Astrocyte (in vitro differentiated cells and primary cell): ENCODE measurements at regions not wholly inside any gene's neighbourhood (a gene's known extent, or its start where the extent isn't known, plus 50 kb on each side); places are given as distances from the start of the nearest gene placed in this dataset.

Experiments
- DNase-seq: peaks from one replicate; pipeline ENCODE4 v3.0.0-alpha.2; 2010; ENCODE audit warnings: low read depth
- FAIRE-seq: peaks from 2 replicates; lab custom pipeline; 2011; peaks lifted over from hg19 to GRCh38; lab: Jason Lieb, UNC
- H2AFZ ChIP-seq: 2 replicates; pipeline ENCODE4 v1.6.0; 2012; ENCODE audit warnings: low read depth, low read length, inconsistent platforms
- H3K27ac ChIP-seq: 2 replicates; pipeline ENCODE4 v1.5.1; 2011; ENCODE audit warnings: low read depth, low read length, inconsistent platforms
- H3K27me3 ChIP-seq: 2 replicates; pipeline ENCODE4 v1.6.0; 2011; ENCODE audit warnings: low read length, inconsistent platforms; ENCODE audit not compliant: insufficient read depth
- H3K36me3 ChIP-seq: 2 replicates; pipeline ENCODE4 v1.5.1; 2011; ENCODE audit warnings: low read length, inconsistent platforms; ENCODE audit not compliant: insufficient read depth
- H3K4me1 ChIP-seq: 2 replicates; pipeline ENCODE4 v1.5.1; 2011; ENCODE audit warnings: low read length, inconsistent platforms; ENCODE audit not compliant: insufficient read depth
- H3K4me2 ChIP-seq: 2 replicates; pipeline ENCODE4 v1.6.0; 2012; ENCODE audit warnings: low read length, inconsistent platforms
- H3K4me3 ChIP-seq: 2 replicates; pipeline ENCODE4 v1.5.1; 2011; ENCODE audit warnings: low read depth, mild to moderate bottlenecking, low read length, inconsistent platforms; ENCODE audit not compliant: insufficient read depth
- H3K79me2 ChIP-seq: 2 replicates; pipeline ENCODE4 v1.6.0; 2012; ENCODE audit warnings: mild to moderate bottlenecking, low read length, inconsistent platforms; ENCODE audit not compliant: insufficient read depth
- H3K9ac ChIP-seq: 2 replicates; pipeline ENCODE4 v1.6.0; 2012; ENCODE audit warnings: mild to moderate bottlenecking, low read length, inconsistent platforms
- H3K9me3 ChIP-seq: 2 replicates; pipeline ENCODE4 v1.5.1; 2012; ENCODE audit warnings: low read depth, mild to moderate bottlenecking, low read length, inconsistent platforms; ENCODE audit not compliant: insufficient read depth
- H4K20me1 ChIP-seq: 2 replicates; pipeline ENCODE4 v1.6.0; 2012; ENCODE audit warnings: low read length, inconsistent platforms; ENCODE audit not compliant: insufficient read depth
- H3K27ac Mint-ChIP-seq: one replicate; pipeline ENCODE4 v1.8.0; 2021; ENCODE audit warnings: mild to moderate bottlenecking, mixed read lengths; ENCODE audit not compliant: unreplicated experiment
- H3K27me3 Mint-ChIP-seq: one replicate; pipeline ENCODE4 v1.8.0; 2021; ENCODE audit warnings: low read depth, mixed read lengths; ENCODE audit not compliant: unreplicated experiment
- H3K36me3 Mint-ChIP-seq: one replicate; pipeline ENCODE4 v1.8.0; 2021; ENCODE audit warnings: low read depth, mixed read lengths; ENCODE audit not compliant: unreplicated experiment
- H3K4me1 Mint-ChIP-seq: one replicate; pipeline ENCODE4 v1.8.0; 2021; ENCODE audit warnings: low read depth, mixed read lengths; ENCODE audit not compliant: unreplicated experiment
- H3K4me3 Mint-ChIP-seq: one replicate; pipeline ENCODE4 v1.8.0; 2021; ENCODE audit warnings: mild to moderate bottlenecking, moderate library complexity, mixed read lengths; ENCODE audit not compliant: unreplicated experiment
- H3K9me3 Mint-ChIP-seq: one replicate; pipeline ENCODE4 v1.8.0; 2021; ENCODE audit warnings: mild to moderate bottlenecking, mixed read lengths; ENCODE audit not compliant: unreplicated experiment
- EZH2 ChIP-seq: IDR thresholded peaks from 2 replicates; pipeline ENCODE4 v1.6.1; 2012; ENCODE audit warnings: mild to moderate bottlenecking, low read length, inconsistent platforms; ENCODE audit not compliant: insufficient read depth
- TF ChIP-seq, protein P1 (sequence below): IDR thresholded peaks from 2 replicates; pipeline ENCODE4 v1.5.1; 2011; ENCODE audit warnings: low read depth, mild to moderate bottlenecking, inconsistent platforms, low read length, moderate library complexity; ENCODE audit not compliant: insufficient read depth

DNA sequence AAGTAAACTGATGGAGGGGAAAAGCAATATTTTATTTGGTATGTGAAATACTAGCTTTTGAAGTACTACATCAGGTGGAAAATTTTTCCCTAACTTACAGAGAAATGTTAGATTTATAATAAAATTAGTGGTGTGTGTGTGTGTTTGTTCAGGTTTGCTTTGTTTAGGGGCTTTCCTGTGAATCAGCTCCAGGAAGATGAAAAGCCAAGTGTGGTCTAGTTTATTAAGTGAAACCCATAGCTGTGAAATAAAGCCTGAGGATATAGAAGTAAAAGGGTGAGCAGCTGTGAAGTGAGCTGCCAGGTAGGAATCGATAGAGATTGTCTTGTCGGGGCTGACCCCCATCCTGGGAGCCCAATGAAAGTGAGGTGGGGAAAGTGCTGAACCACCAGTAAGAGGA is 347.6 kb upstream of the IMPG1 start:
- Mint-ChIP-seq H3K9me3 (no peaks in the 10 kb centered on the region), H3K4me3 (no peak overlapping the region), H3K36me3 (no peaks in the 10 kb centered on the region), H3K27ac (no peak overlapping the region), H3K27me3 (peaks cover 9% of the 10 kb centered on the region), H3K4me1 (peaks cover 5% of the 10 kb centered on the region)
- FAIRE-seq (no peak), DNase-seq (no peak)
- H3K4me2 ChIP-seq = no peak overlapping the region
- H2AFZ ChIP-seq = no peak overlapping the region
- no peaks in the 10 kb centered on the region for H3K4me1 ChIP-seq
- no peaks in the 10 kb centered on the region for H3K79me2 ChIP-seq
- H3K27me3 ChIP-seq = no peaks in the 10 kb centered on the region
- no peak overlapping the region for H3K4me3 ChIP-seq
- H3K9ac ChIP-seq = no peak overlapping the region
- no peak for TF ChIP-seq EZH2
- TF ChIP-seq, protein P1, sequence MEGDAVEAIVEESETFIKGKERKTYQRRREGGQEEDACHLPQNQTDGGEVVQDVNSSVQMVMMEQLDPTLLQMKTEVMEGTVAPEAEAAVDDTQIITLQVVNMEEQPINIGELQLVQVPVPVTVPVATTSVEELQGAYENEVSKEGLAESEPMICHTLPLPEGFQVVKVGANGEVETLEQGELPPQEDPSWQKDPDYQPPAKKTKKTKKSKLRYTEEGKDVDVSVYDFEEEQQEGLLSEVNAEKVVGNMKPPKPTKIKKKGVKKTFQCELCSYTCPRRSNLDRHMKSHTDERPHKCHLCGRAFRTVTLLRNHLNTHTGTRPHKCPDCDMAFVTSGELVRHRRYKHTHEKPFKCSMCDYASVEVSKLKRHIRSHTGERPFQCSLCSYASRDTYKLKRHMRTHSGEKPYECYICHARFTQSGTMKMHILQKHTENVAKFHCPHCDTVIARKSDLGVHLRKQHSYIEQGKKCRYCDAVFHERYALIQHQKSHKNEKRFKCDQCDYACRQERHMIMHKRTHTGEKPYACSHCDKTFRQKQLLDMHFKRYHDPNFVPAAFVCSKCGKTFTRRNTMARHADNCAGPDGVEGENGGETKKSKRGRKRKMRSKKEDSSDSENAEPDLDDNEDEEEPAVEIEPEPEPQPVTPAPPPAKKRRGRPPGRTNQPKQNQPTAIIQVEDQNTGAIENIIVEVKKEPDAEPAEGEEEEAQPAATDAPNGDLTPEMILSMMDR = no peak
- no peak overlapping the region for H3K27ac ChIP-seq
- H4K20me1 ChIP-seq = no peaks in the 10 kb centered on the region
- no peaks in the 10 kb centered on the region for H3K9me3 ChIP-seq
- H3K36me3 ChIP-seq = no peaks in the 10 kb centered on the region

DNA sequence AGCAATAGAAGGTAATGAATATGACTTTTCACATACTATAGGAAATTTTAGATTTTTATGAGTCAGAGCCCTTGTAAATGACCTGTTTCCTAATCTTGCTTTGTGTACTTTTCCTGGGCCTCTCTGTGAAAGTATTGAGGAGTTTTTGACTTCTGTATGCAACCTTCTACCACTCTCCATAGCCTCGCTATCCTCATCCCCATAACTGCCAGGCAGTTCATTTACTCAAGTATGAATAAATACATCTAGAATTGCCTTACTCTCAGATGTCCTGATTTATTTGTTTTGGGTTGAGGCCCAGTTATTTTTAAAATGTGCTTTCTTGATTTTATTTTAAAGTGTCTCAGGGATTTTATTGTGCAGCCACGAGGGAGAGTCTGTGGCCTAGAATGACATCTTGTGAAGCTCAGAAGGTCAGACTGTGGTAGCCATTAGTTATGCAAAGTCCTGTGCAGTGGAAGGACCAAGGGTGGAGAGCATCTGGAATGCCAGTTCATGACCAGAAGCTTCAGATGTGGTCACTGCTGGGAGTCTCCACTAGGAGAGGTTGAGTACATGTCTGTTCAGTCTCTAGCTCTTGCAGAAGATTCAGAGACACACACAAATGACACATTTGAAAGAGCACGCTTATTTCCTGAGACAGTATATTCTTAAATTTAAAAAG is 346.2 kb upstream of the IMPG1 start:
- Histone ChIP-seq H3K79me2 (no peaks in the 10 kb centered on the region), H3K9me3 (no peaks in the 10 kb centered on the region), H4K20me1 (no peaks in the 10 kb centered on the region), H3K4me2 (no peak overlapping the region), H3K4me1 (no peaks in the 10 kb centered on the region), H3K27ac (no peak overlapping the region), H2AFZ (no peak overlapping the region), H3K4me3 (no peak overlapping the region), H3K36me3 (no peaks in the 10 kb centered on the region), H3K9ac (no peak overlapping the region), H3K27me3 (no peaks in the 10 kb centered on the region)
- H3K4me3 Mint-ChIP-seq = no peak overlapping the region
- peaks cover 5% of the 10 kb centered on the region for H3K4me1 Mint-ChIP-seq
- DNase-seq (no peak), FAIRE-seq (no peak)
- no peaks in the 10 kb centered on the region for H3K9me3 Mint-ChIP-seq
- no peak overlapping the region for H3K27ac Mint-ChIP-seq
- peaks cover 9% of the 10 kb centered on the region for H3K27me3 Mint-ChIP-seq
- no peaks in the 10 kb centered on the region for H3K36me3 Mint-ChIP-seq
- TF ChIP-seq EZH2 = no peak

DNA sequence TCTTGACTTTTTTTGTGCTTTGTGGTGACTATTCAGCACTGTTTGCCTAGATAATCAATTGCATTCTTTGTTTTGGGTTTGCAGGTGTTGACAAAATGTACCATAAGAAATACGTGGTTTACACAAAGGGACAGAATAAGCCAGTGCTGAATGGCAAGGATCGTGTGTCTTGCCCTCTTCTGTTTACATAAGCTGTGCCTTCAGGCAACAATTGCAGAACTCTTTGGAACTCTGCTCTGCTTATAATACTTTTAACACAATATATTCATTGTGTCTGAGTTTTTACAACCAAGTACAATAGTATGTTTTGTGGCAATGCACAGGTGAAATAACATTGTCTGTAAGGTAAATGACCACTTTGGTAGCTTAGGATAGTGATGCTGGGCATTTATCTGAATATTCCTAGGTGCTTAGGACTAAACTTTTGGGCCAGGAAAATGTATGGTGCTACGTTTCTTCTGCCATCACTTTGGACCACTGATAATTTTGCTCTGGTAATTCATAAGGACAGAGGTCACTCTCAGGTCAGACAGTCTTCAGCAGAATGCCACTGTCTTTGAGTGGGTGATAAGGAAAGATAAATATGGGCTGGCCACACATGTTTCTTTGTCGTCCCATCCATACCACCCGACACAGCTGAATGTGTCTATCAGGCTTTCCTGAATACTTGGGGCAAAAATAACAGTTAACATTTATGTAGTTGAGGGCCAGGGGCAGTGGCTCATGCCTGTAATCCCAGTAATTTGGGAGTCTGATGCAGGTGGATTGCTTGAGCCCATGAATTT is 344.6 kb upstream of the IMPG1 start:
- Histone ChIP-seq H3K4me3 (no peak overlapping the region), H3K9ac (no peak overlapping the region), H4K20me1 (no peaks in the 10 kb centered on the region), H3K9me3 (no peaks in the 10 kb centered on the region), H3K79me2 (no peaks in the 10 kb centered on the region), H3K27me3 (no peaks in the 10 kb centered on the region), H2AFZ (no peak overlapping the region), H3K36me3 (no peaks in the 10 kb centered on the region), H3K27ac (no peak overlapping the region), H3K4me2 (no peak overlapping the region), H3K4me1 (no peaks in the 10 kb centered on the region)
- peaks cover 9% of the 10 kb centered on the region for H3K27me3 Mint-ChIP-seq
- H3K36me3 Mint-ChIP-seq = no peaks in the 10 kb centered on the region
- no peaks in the 10 kb centered on the region for H3K9me3 Mint-ChIP-seq
- no peak for DNase-seq
- no peak for FAIRE-seq
- H3K27ac Mint-ChIP-seq = no peak overlapping the region
- peaks cover 5% of the 10 kb centered on the region for H3K4me1 Mint-ChIP-seq
- no peak overlapping the region for H3K4me3 Mint-ChIP-seq
- TF ChIP-seq EZH2 = no peak
- TF ChIP-seq, protein P1 = no peak
